Keratinocyte (primary cell): ENCODE measurements at regions not wholly inside any gene's neighbourhood (a gene's known extent, or its start where the extent isn't known, plus 50 kb on each side); places are given as distances from the start of the nearest gene placed in this dataset.
A peak's percentile ranks its signal among the peaks of the same experiment; 100 is the strongest.
"Not testable (repeated sequence)": the region's sequence is repeated elsewhere in the genome, so short reads cannot be mapped to it uniquely, and the experiment has no call there.

ENCODE experiments used
- DNase-seq: peaks from one replicate; pipeline ENCODE4 v3.0.0-alpha.2; 2011; ENCODE audit warnings: low read depth, missing footprints, low spot score
- FAIRE-seq: peaks from 2 replicates; lab custom pipeline; 2011; peaks lifted over from hg19 to GRCh38; lab: Jason Lieb, UNC
- H2AFZ ChIP-seq: 2 replicates; pipeline ENCODE4 v1.6.0; 2012; ENCODE audit warnings: low read length, control low read depth, inconsistent platforms; ENCODE audit not compliant: control insufficient read depth
- H3K27ac ChIP-seq: 2 replicates; pipeline ENCODE4 v1.5.1; 2011; ENCODE audit warnings: low read length; ENCODE audit not compliant: control insufficient read depth, insufficient read depth
- H3K27me3 ChIP-seq: 3 replicates; pipeline ENCODE4 v1.6.0; 2011; ENCODE audit warnings: low read length; ENCODE audit not compliant: control insufficient read depth, insufficient read depth; ENCODE audit errors: extremely low read depth
- H3K36me3 ChIP-seq, 2 experiments: 2 replicates in 1 of 2; 3 replicates in 1 of 2; pipeline ENCODE4 v1.5.1; 2011; ENCODE audit warnings: low read length in 2 of 2, mild to moderate bottlenecking in 1 of 2; ENCODE audit not compliant: control insufficient read depth in 2 of 2, insufficient read depth in 2 of 2; ENCODE audit errors: extremely low read depth in 1 of 2
- H3K4me1 ChIP-seq: 3 replicates; pipeline ENCODE4 v1.5.1; 2011; ENCODE audit warnings: low read length; ENCODE audit not compliant: control insufficient read depth, insufficient read depth; ENCODE audit errors: extremely low read depth
- H3K4me2 ChIP-seq: 3 replicates; pipeline ENCODE4 v1.6.0; 2011; ENCODE audit warnings: low read depth, low read length; ENCODE audit not compliant: control insufficient read depth, insufficient read depth; ENCODE audit errors: extremely low read depth
- H3K4me3 ChIP-seq, 3 experiments: fragments of 200-600 bp in 1 of 3; sonication (generic) in 1 of 3; 2 replicates in 2 of 3; 3 replicates in 1 of 3; pipeline ENCODE4 v1.5.1; 2011 to 2016; ENCODE audit warnings: low read length in 3 of 3, mild to moderate bottlenecking in 3 of 3, control low read depth in 2 of 3, inconsistent platforms in 1 of 3, low read depth in 1 of 3, mixed read lengths in 1 of 3, mixed run types in 1 of 3, moderate library complexity in 1 of 3; ENCODE audit not compliant: control insufficient read depth in 2 of 3, insufficient read depth in 2 of 3; ENCODE audit errors: extremely low read depth in 1 of 3
- H3K79me2 ChIP-seq: 2 replicates; pipeline ENCODE4 v1.6.0; 2012; ENCODE audit warnings: low read length; ENCODE audit not compliant: control insufficient read depth, insufficient read depth
- H3K9ac ChIP-seq: 3 replicates; pipeline ENCODE4 v1.6.0; 2011; ENCODE audit warnings: low read length; ENCODE audit not compliant: control insufficient read depth, insufficient read depth; ENCODE audit errors: extremely low read depth
- H3K9me1 ChIP-seq: 3 replicates; pipeline ENCODE4 v1.6.0; 2011; ENCODE audit warnings: low read length; ENCODE audit not compliant: control insufficient read depth, insufficient read depth; ENCODE audit errors: extremely low read depth
- H3K9me3 ChIP-seq: 2 replicates; pipeline ENCODE4 v1.5.1; 2012; ENCODE audit warnings: low read depth, low read length; ENCODE audit not compliant: control insufficient read depth
- H4K20me1 ChIP-seq: 3 replicates; pipeline ENCODE4 v1.6.0; 2011; ENCODE audit warnings: low read length; ENCODE audit not compliant: control insufficient read depth, insufficient read depth; ENCODE audit errors: extremely low read depth
- dilution Hi-C: fragments of 300-500 bp; cut with MboI; formaldehyde crosslinking; loops from one replicate; pipeline ENCODE4 v1.7.0; 2020; ENCODE audit warnings: low sequenced_read_pairs; ENCODE audit not compliant: extremely low pct_ligation_motif_present

- peaks cover 17% of the 10 kb centered on the region for H3K27me3 ChIP-seq
- DNase-seq, H3K79me2 ChIP-seq, H3K4me3 ChIP-seq, FAIRE-seq, H3K4me2 ChIP-seq, dilution Hi-C loops, H2AFZ ChIP-seq, H4K20me1 ChIP-seq, H3K9me3 ChIP-seq, H3K9me1 ChIP-seq, H3K36me3 ChIP-seq, H3K9ac ChIP-seq, H3K4me1 ChIP-seq, H3K27ac ChIP-seq: not testable (repeated sequence)
These were observed 213.9 kb downstream of the BANP start for GRCh38 chr16:88165040-88165544.

DNA sequence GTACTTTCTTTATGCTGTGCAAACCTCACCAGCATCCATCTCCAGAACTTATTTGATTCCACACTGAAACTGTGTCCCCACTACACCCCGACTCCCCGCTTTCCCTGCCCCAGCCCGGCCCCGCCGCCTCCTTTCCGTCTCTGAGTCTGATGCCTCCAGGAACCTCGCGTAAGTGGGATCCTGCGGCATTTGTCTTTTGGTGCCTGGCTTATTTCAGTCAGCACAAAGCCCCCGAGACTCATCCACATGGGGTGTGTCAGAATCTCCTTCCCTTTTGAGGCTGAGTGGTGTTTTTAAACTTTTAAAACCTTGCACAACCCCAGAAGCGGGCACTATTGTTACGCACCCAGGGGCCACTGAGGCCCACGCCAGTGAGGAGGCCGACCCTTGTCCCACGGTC, 214.4 kb downstream of the BANP start:
- H3K79me2 ChIP-seq, H4K20me1 ChIP-seq, H3K9me3 ChIP-seq, FAIRE-seq, H3K36me3 ChIP-seq, H3K9me1 ChIP-seq, H3K4me1 ChIP-seq, H3K4me2 ChIP-seq, H2AFZ ChIP-seq, H3K9ac ChIP-seq, DNase-seq, dilution Hi-C loops, H3K27ac ChIP-seq, H3K4me3 ChIP-seq: not testable (repeated sequence)
- peaks cover 17% of the 10 kb centered on the region for H3K27me3 ChIP-seq

- H3K9me1 ChIP-seq, H3K4me1 ChIP-seq, H3K27ac ChIP-seq, H3K9ac ChIP-seq, H3K36me3 ChIP-seq, H3K9me3 ChIP-seq, dilution Hi-C loops, H3K79me2 ChIP-seq, H2AFZ ChIP-seq, H4K20me1 ChIP-seq, H3K4me3 ChIP-seq, DNase-seq, H3K4me2 ChIP-seq, FAIRE-seq: not testable (repeated sequence)
- H3K27me3 ChIP-seq = peaks cover 17% of the 10 kb centered on the region
These were observed 215.1 kb downstream of the BANP start for GRCh38 chr16:88166209-88166773.

GRCh38 chr16:88167798-88168556, 214.8 kb upstream of the ZNF469 start:
- DNase-seq, H3K4me2 ChIP-seq, H3K9ac ChIP-seq, dilution Hi-C loops, H3K79me2 ChIP-seq, H2AFZ ChIP-seq, H3K27ac ChIP-seq, H4K20me1 ChIP-seq, H3K4me3 ChIP-seq, H3K9me3 ChIP-seq, H3K9me1 ChIP-seq, H3K4me1 ChIP-seq, H3K36me3 ChIP-seq: not testable (repeated sequence)
- FAIRE-seq = peak; percentile 48
- peaks cover 17% of the 10 kb centered on the region for H3K27me3 ChIP-seq

DNA sequence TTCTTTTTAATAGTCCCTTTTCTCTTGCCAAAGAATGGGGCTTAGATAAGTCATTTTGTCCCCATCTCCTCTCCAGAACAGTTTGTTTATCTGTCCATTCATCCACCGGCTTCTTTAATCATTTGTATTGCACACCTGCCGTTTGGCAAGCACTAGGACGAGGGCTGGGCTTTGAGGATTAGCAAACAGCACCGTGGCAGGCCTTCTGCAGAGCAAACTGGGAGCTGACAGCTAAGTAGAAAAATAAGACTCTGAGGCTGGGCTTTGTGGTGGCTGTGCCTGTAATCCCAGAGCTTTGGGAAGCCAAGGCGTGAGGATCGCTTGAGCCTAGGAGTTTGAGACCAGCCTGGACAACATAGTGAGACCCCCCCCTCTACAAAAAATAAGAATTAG, 214.2 kb upstream of the ZNF469 start:
- H3K27ac ChIP-seq, DNase-seq, dilution Hi-C loops: not testable (repeated sequence)

More for the DNA sequence above, 214.2 kb upstream of the ZNF469 start:
- H3K4me3 ChIP-seq, H2AFZ ChIP-seq, H4K20me1 ChIP-seq, H3K79me2 ChIP-seq, H3K9me1 ChIP-seq, H3K4me2 ChIP-seq, H3K9ac ChIP-seq, FAIRE-seq, H3K9me3 ChIP-seq, H3K4me1 ChIP-seq, H3K36me3 ChIP-seq: not testable (repeated sequence)
- H3K27me3 ChIP-seq = peaks cover 17% of the 10 kb centered on the region
